HCT116 (cell line): ENCODE measurements at regions not wholly inside any gene's neighbourhood (a gene's known extent, or its start where the extent isn't known, plus 50 kb on each side); places are given as distances from the start of the nearest gene placed in this dataset.

Source experiments
- ATAC-seq: fragments of 200-7000 bp; cut with Tn5 transposase; 2 replicates; pipeline ENCODE4 v1.9.1; 2020; ENCODE audit warnings: mild to moderate bottlenecking, moderate library complexity
- BruUV-seq: library from RNA; stranded (reverse); fragments of 400-500 nt; replicated peaks from 2 replicates; lab custom pipeline; 2021; lab: Mats Ljungman, UMichigan
- CTCF ChIA-PET: fragments of 300-600 bp; sonication (Branson Sonifier 250); formaldehyde crosslinking; loops from one replicate; lab custom pipeline; 2021; ENCODE audit warnings: antibody characterized with exemption; lab: Charles Lee
- POLR2A ChIA-PET: fragments of 300-600, 350-600 bp; sonication (Branson Sonifier 250); formaldehyde crosslinking; loops from one replicate; lab custom pipeline; 2021; ENCODE audit warnings: antibody characterized with exemption; lab: Charles Lee
- RAD21 ChIA-PET, 2 experiments: fragments of 300-600 bp; sonication (Branson Sonifier 250); formaldehyde crosslinking; loops; one replicate each; lab custom pipeline; 2023; ENCODE audit warnings: low total read pairs in 2 of 2; ENCODE audit not compliant: uncharacterized antibody in 2 of 2, unreplicated experiment in 2 of 2, low non-redundant PET in 1 of 2; lab: Charles Lee
- DNase-seq: peaks from one replicate; pipeline ENCODE4 v3.0.0-alpha.2; 2010; ENCODE audit warnings: low read depth, low spot score
- H2AFZ ChIP-seq: fragments of 200-600 bp; shearing (Covaris generic), sonication (generic); 2 replicates; pipeline ENCODE4 v1.6.1; 2017; ENCODE audit warnings: low read depth, mixed run types, mixed read lengths, antibody characterized with exemption, low read length; ENCODE audit not compliant: poor library complexity, severe bottlenecking
- H3K27ac ChIP-seq: 2 replicates; pipeline ENCODE4 v1.5.1; 2012; ENCODE audit warnings: low read depth, low read length
- H3K27me3 ChIP-seq: fragments of 200-600 bp; sonication (generic); 2 replicates; pipeline ENCODE4 v1.6.1; 2016; ENCODE audit warnings: mixed run types, low read length, mixed read lengths; ENCODE audit not compliant: insufficient read depth
- H3K36me3 ChIP-seq, 2 experiments: fragments of 200-500 bp in 1 of 2; fragments of 200-600 bp in 1 of 2; sonication (Bioruptor generic) in 1 of 2; sonication (generic) in 1 of 2; 2 replicates each; pipeline versions ENCODE4 v1.5.1 to v1.6.1; 2014 to 2016; ENCODE audit warnings: low read length in 2 of 2, inconsistent platforms in 1 of 2, mixed read lengths in 1 of 2, mixed run types in 1 of 2; ENCODE audit not compliant: insufficient read depth in 2 of 2, control insufficient read depth in 1 of 2
- H3K4me1 ChIP-seq, 2 experiments: fragments of 200-600 bp in 1 of 2; sonication (generic) in 1 of 2; 2 replicates each; pipeline versions ENCODE4 v1.5.1 to v1.6.1; 2012 to 2017; ENCODE audit warnings: low read length in 2 of 2, inconsistent platforms in 1 of 2, mild to moderate bottlenecking in 1 of 2, mixed read lengths in 1 of 2, mixed run types in 1 of 2, moderate library complexity in 1 of 2; ENCODE audit not compliant: insufficient read depth in 2 of 2, control insufficient read depth in 1 of 2
- H3K4me2 ChIP-seq: fragments of 200-600 bp; sonication (generic); 2 replicates; pipeline ENCODE4 v1.6.1; 2017; ENCODE audit warnings: mixed run types, low read length, mixed read lengths
- H3K4me3 ChIP-seq, 2 experiments: fragments of 200-600 bp in 1 of 2; sonication (generic) in 1 of 2; replicated peaks in 1 of 2; 2 replicates each; pipeline ENCODE4 v1.5.1; 2011 to 2016; ENCODE audit warnings: low read length in 2 of 2, control low read depth in 1 of 2, low read depth in 1 of 2, mild to moderate bottlenecking in 1 of 2, mixed read lengths in 1 of 2, mixed run types in 1 of 2
- H3K79me2 ChIP-seq: fragments of 200-600 bp; sonication (generic); 2 replicates; pipeline ENCODE4 v1.6.1; 2017; ENCODE audit warnings: mild to moderate bottlenecking, mixed run types, low read length, moderate library complexity, mixed read lengths; ENCODE audit not compliant: insufficient read depth
- H3K9ac ChIP-seq: fragments of 200-600 bp; sonication (generic); 2 replicates; pipeline ENCODE4 v1.6.1; 2016; ENCODE audit warnings: low read length, mixed read lengths
- H3K9me2 ChIP-seq: fragments of 200-600 bp; sonication (generic), shearing (Covaris generic); 2 replicates; pipeline ENCODE4 v1.6.1; 2017; ENCODE audit warnings: mixed run types, mild to moderate bottlenecking, moderate library complexity; ENCODE audit not compliant: insufficient read depth
- H3K9me3 ChIP-seq, 2 experiments: fragments of 200-500 bp in 1 of 2; fragments of 200-600 bp in 1 of 2; sonication (Bioruptor generic) in 1 of 2; sonication (generic) in 1 of 2; 2 replicates each; pipeline ENCODE4 v1.6.1; 2014 to 2017; ENCODE audit warnings: low read length in 2 of 2, mixed read lengths in 2 of 2, inconsistent platforms in 1 of 2, low read depth in 1 of 2, mild to moderate bottlenecking in 1 of 2, mixed run types in 1 of 2, moderate library complexity in 1 of 2; ENCODE audit not compliant: control insufficient read depth in 1 of 2, insufficient read depth in 1 of 2
- H4K20me1 ChIP-seq: fragments of 200-600 bp; sonication (generic), shearing (Covaris generic); 2 replicates; pipeline ENCODE4 v1.6.1; 2017; ENCODE audit warnings: mixed run types, mild to moderate bottlenecking, moderate library complexity; ENCODE audit not compliant: insufficient read depth
- EGR1 ChIP-seq: IDR thresholded peaks from 2 replicates; pipeline ENCODE4 v1.6.1; 2012; ENCODE audit warnings: low read depth
- ELF1 ChIP-seq: IDR thresholded peaks from 2 replicates; pipeline ENCODE4 v1.6.1; 2012; ENCODE audit warnings: low read depth, borderline replicate concordance
- FOSL1 ChIP-seq: IDR thresholded peaks from 2 replicates; pipeline ENCODE4 v1.6.1; 2012; ENCODE audit warnings: low read depth
- POLR2A ChIP-seq: IDR thresholded peaks from 2 replicates; pipeline ENCODE4 v1.7.0; 2011; ENCODE audit warnings: borderline replicate concordance; ENCODE audit not compliant: insufficient read depth, insufficient read length; ENCODE audit errors: extremely low read depth
- SP1 ChIP-seq: IDR thresholded peaks from 2 replicates; pipeline ENCODE4 v1.6.1; 2012; ENCODE audit warnings: low read depth
- YY1 ChIP-seq: IDR thresholded peaks from 2 replicates; pipeline ENCODE4 v1.6.1; 2011; ENCODE audit warnings: low read length, low read depth, moderate library complexity, mild to moderate bottlenecking; ENCODE audit not compliant: insufficient replicate concordance; ENCODE audit errors: extremely low read depth
- ZNF274 ChIP-seq: fragments of 200-500 bp; sonication (Bioruptor generic); IDR thresholded peaks from 2 replicates; pipeline ENCODE4 v1.6.1; 2014; ENCODE audit warnings: mild to moderate bottlenecking, low read depth, low read length, inconsistent platforms
- intact Hi-C: fragments of 100-400 bp; cut with micrococcal nuclease; formaldehyde crosslinking; loops from 2 replicates; pipeline ENCODE4 v1.10.0; 2022
- TF ChIP-seq, protein P1 (sequence below), 3 experiments: fragments of 200-600 bp in 1 of 3; sonication (generic) in 1 of 3; IDR thresholded peaks in 2 of 3; conservative IDR thresholded peaks in 1 of 3; 2 replicates each; pipeline ENCODE4 v1.5.1; 2012 to 2017; ENCODE audit warnings: low read depth in 2 of 3, low read length in 2 of 3, antibody characterized with exemption in 1 of 3, borderline replicate concordance in 1 of 3, control low read depth in 1 of 3, mild to moderate bottlenecking in 1 of 3, mixed read lengths in 1 of 3, mixed run types in 1 of 3, moderate library complexity in 1 of 3; ENCODE audit not compliant: insufficient read depth in 1 of 3
- TF ChIP-seq, protein P2 (sequence below): IDR thresholded peaks from 2 replicates; pipeline ENCODE4 v1.6.1; 2011; ENCODE audit warnings: mild to moderate bottlenecking, low read length, moderate library complexity; ENCODE audit not compliant: insufficient replicate concordance; ENCODE audit errors: extremely low read depth
- TF ChIP-seq, protein P3 (sequence below): IDR thresholded peaks from 2 replicates; pipeline ENCODE4 v1.6.1; 2012

DNA sequence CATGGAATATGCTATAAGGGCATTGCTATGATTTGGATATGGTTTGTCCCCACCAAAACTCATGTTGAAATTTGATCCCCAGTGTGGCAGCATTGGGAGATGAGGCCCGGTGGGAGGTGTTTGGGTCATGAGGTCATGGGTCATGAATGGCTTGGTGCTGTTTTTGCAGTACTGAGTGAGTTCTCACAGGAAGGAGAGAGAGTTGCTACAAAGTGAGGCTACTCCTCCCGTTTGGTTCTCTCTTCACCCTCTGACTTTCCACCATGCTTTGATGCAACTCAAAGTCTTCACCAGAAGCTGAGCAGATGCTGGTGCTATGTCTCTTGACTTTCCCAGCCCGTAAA lies 388.1 kb upstream of the TMPO start:
- no peak overlapping the region for H3K9ac ChIP-seq
- RAD21 ChIA-PET: no interaction called here
- no peaks in the 10 kb centered on the region for H3K36me3 ChIP-seq
- H3K9me3 ChIP-seq: no peaks in the 10 kb centered on the region
- H3K4me2 ChIP-seq: no peak overlapping the region
- no peaks in the 10 kb centered on the region for H3K4me1 ChIP-seq
- no TSS peak for BruUV-seq
- H3K27ac ChIP-seq: no peak overlapping the region
- no peak overlapping the region for H3K4me3 ChIP-seq
- no peaks in the 10 kb centered on the region for H4K20me1 ChIP-seq
- no peaks in the 10 kb centered on the region for H3K9me2 ChIP-seq
- intact Hi-C loops: no loop called here
- no peak overlapping the region for H2AFZ ChIP-seq
- DNase-seq: no peak
- no peak for ATAC-seq
- TF ChIP-seq FOSL1: no peak
- no peak for TF ChIP-seq ELF1
- TF ChIP-seq, protein P1, sequence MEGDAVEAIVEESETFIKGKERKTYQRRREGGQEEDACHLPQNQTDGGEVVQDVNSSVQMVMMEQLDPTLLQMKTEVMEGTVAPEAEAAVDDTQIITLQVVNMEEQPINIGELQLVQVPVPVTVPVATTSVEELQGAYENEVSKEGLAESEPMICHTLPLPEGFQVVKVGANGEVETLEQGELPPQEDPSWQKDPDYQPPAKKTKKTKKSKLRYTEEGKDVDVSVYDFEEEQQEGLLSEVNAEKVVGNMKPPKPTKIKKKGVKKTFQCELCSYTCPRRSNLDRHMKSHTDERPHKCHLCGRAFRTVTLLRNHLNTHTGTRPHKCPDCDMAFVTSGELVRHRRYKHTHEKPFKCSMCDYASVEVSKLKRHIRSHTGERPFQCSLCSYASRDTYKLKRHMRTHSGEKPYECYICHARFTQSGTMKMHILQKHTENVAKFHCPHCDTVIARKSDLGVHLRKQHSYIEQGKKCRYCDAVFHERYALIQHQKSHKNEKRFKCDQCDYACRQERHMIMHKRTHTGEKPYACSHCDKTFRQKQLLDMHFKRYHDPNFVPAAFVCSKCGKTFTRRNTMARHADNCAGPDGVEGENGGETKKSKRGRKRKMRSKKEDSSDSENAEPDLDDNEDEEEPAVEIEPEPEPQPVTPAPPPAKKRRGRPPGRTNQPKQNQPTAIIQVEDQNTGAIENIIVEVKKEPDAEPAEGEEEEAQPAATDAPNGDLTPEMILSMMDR (IDR thresholded peaks at IDR 0.05 in 2 of 3, conservative IDR thresholded peaks at IDR 0.05 in 1 of 3; ENCODE audit: borderline replicate concordance in 1 of 3, insufficient read depth in 1 of 3, low read depth in 2 of 3, low read length in 2 of 3): no peak
- no peak for TF ChIP-seq ZNF274
- no peak for TF ChIP-seq SP1
- TF ChIP-seq, protein P2, sequence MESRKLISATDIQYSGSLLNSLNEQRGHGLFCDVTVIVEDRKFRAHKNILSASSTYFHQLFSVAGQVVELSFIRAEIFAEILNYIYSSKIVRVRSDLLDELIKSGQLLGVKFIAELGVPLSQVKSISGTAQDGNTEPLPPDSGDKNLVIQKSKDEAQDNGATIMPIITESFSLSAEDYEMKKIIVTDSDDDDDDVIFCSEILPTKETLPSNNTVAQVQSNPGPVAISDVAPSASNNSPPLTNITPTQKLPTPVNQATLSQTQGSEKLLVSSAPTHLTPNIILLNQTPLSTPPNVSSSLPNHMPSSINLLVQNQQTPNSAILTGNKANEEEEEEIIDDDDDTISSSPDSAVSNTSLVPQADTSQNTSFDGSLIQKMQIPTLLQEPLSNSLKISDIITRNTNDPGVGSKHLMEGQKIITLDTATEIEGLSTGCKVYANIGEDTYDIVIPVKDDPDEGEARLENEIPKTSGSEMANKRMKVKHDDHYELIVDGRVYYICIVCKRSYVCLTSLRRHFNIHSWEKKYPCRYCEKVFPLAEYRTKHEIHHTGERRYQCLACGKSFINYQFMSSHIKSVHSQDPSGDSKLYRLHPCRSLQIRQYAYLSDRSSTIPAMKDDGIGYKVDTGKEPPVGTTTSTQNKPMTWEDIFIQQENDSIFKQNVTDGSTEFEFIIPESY: no peak
- TF ChIP-seq YY1: no peak
- TF ChIP-seq EGR1: no peak
- TF ChIP-seq, protein P3, sequence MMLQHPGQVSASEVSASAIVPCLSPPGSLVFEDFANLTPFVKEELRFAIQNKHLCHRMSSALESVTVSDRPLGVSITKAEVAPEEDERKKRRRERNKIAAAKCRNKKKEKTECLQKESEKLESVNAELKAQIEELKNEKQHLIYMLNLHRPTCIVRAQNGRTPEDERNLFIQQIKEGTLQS: no peak
- TF ChIP-seq POLR2A: no peak
- TF ChIP-seq, all 23 proteins: peak for 0
- peaks cover 54% of the 10 kb centered on the region for H3K27me3 ChIP-seq
- POLR2A ChIA-PET: no interaction called here
- CTCF ChIA-PET: no interaction called here
- H3K79me2 ChIP-seq: no peaks in the 10 kb centered on the region
